SHP77 treated with DMSO at 0.1 percent for 48 hours (cell line): ENCODE measurements at regions not wholly inside any gene's neighbourhood (a gene's known extent, or its start where the extent isn't known, plus 50 kb on each side); places are given as distances from the start of the nearest gene placed in this dataset.

Experiments used
- DNase-seq: peaks from one replicate; lab custom pipeline; 2025; lab: John Stamatoyannopoulos, UW

DNA sequence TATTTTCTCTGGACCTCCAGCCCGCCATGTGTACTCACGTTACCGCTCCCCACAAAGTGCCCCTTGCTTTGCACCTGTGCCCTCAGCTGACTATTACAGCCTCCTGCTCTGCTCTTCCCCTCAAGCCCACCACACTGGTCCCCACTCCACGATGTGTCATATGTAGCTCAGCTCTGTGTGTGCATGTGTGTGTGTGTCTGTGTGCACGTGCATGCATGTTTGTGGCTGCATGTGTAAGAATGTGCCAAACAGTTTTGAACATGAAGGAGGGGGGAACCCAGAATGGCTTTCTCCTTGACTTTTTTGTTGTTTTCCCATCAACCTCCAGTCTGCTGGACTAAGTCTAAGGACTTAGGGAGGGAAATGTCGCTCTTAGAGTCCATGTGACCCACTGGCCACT is 54.8 kb upstream of the BTRC start:
- no peak for DNase-seq

GRCh38 chr10:101301111-101301731 is 52.7 kb upstream of the BTRC start:
- DNase-seq, result peak; percentile 1

DNA sequence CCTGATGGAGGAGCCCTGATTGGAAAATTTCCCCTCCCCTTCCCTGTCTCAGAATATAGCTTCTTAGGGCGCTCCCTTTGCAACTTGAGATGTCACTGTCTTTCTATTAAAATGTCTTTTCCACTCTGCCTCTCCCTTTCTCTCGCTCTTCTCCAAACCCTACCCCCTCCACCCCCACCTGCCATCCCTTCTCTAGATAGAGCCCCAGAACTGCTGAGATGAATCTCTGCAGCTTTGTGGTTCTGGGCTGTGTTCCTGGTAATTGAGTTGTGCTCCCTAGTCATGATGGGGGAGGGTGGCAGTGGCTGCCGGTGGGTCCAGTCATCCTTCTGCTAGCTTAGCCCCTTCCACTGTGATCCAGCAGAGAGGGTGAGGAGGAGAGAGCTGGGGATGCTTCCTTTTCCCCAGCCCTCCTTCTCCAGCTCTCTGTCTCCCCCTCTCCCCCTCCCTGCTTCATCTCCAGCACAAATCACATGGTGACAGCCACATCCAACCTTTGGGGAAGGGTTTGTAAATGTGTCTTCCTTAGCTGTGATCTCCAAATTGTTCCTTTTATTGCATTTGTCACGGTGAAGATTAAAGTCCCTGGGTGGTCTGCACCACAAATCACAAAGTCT is 50.8 kb upstream of the BTRC start:
- DNase-seq, result no peak
